Fibroblast of lung (primary cell): ENCODE measurements at regions not wholly inside any gene's neighbourhood (a gene's known extent, or its start where the extent isn't known, plus 50 kb on each side); places are given as distances from the start of the nearest gene placed in this dataset.

Experiments used
- CTCF ChIP-seq, 2 donors: IDR thresholded peaks in 1 of 2; conservative IDR thresholded peaks in 1 of 2; 1 replicate in 1 of 2; 2 replicates in 1 of 2; pipeline ENCODE4 v1.5.1; 2011 to 2012; ENCODE audit warnings: low read length in 2 of 2, control low read depth in 1 of 2, inconsistent platforms in 1 of 2, low read depth in 1 of 2, mild to moderate bottlenecking in 1 of 2
- EZH2 ChIP-seq: IDR thresholded peaks from 2 replicates; pipeline ENCODE4 v1.5.1; 2012; ENCODE audit warnings: low read length, control low read depth, mild to moderate bottlenecking; ENCODE audit errors: missing control alignments

- TF ChIP-seq CTCF (conservative IDR thresholded peaks at IDR 0.05 in 1 of 2, IDR thresholded peaks at IDR 0.05 in 1 of 2; ENCODE audit: low read depth in 1 of 2, low read length in 2 of 2), result no peak
- TF ChIP-seq EZH2, result no peak
Observed at GRCh38 chr2:163528640-163529217, 207.1 kb downstream of the FIGN start.
